ENCODE measurements at regions not wholly inside any gene's neighbourhood (a gene's known extent, or its start where the extent isn't known, plus 50 kb on each side); places are given as distances from the start of the nearest gene placed in this dataset.
A peak's percentile ranks its signal among the peaks of the same experiment; 100 is the strongest.

DNA sequence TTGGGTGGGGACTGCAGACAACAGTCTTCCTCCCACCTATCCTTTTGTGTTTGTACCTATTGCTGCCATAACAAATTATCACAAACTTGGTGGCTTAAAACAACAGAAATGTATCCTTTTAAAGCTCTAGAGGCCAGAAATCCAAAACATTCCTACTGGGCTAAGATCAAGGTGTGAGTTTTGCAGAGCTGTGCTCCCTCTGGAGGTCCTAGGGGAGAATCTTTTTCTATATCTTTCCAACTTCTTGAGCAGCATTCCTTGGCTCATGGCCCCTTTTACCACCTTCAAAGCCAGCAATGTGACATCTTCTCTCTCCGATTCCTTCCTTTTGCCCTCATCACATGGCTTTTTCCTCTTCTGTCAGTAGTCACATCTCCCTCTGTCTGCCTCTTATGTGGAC lies 190.6 kb downstream of the TTC8 start:
- Histone ChIP-seq H4K20me1 (replicated peaks in 1 of 2; ENCODE audit: control insufficient read depth in 1 of 2, insufficient read depth in 2 of 2, low read length in 2 of 2) (no peaks in the 10 kb centered on the region), H3K27me3 (replicated peaks in 1 of 4; ENCODE audit: control insufficient read depth in 3 of 4, extremely low read depth in 1 of 4, insufficient read depth in 3 of 4, low read length in 3 of 4) (no peaks in the 10 kb centered on the region), H3K4me3 (ENCODE audit: extremely low read depth in 1 of 4, insufficient read depth in 2 of 4, low read depth in 3 of 4, low read length in 4 of 4) (no peak overlapping the region), H3K36me3 (ENCODE audit: control insufficient read depth in 2 of 4, insufficient read depth in 4 of 4, low read length in 3 of 4) (no peaks in the 10 kb centered on the region), H3K4me1 (replicated peaks in 1 of 4; ENCODE audit: control insufficient read depth in 3 of 4, insufficient read depth in 4 of 4, low read length in 3 of 4) (no peaks in the 10 kb centered on the region), H3K14ac (ENCODE audit: insufficient read length) (no peak overlapping the region), H3K9ac (replicated peaks in 1 of 4; ENCODE audit: extremely low read depth in 1 of 4, low read depth in 3 of 4, low read length in 3 of 4) (no peak overlapping the region), H3K23me2 (ENCODE audit: low read depth, low read length) (no peaks in the 10 kb centered on the region), H2BK20ac (ENCODE audit: low read length) (no peak overlapping the region), H3K79me1 (ENCODE audit: low read depth, low read length) (no peaks in the 10 kb centered on the region), H4K8ac (ENCODE audit: extremely low read depth, insufficient read depth, low read length) (no peak overlapping the region), H4K5ac (ENCODE audit: insufficient read length, low read depth, low read length) (no peak overlapping the region), H3K4me2 (ENCODE audit: insufficient read depth in 1 of 2, low read depth in 2 of 2, low read length in 2 of 2) (no peak overlapping the region), H4K91ac (replicated peaks; ENCODE audit: insufficient read length, low read length) (no peak overlapping the region), H2BK12ac (ENCODE audit: low read depth, low read length) (no peak overlapping the region), H2BK120ac (replicated peaks; ENCODE audit: low read depth, low read length) (no peak overlapping the region), H3K27ac (ENCODE audit: low read depth, low read length) (no peak overlapping the region), H2AFZ (ENCODE audit: low read length) (no peak overlapping the region), H3K18ac (ENCODE audit: extremely low read depth, low read length) (no peak overlapping the region), H3K4ac (replicated peaks; ENCODE audit: insufficient read length, low read depth, low read length) (no peak overlapping the region), H3K23ac (ENCODE audit: insufficient read length) (no peak overlapping the region), H3K79me2 (ENCODE audit: control insufficient read depth in 1 of 2, insufficient read depth in 2 of 2, low read length in 2 of 2) (no peaks in the 10 kb centered on the region), H2BK15ac (ENCODE audit: low read length) (no peak overlapping the region), H2AK5ac (ENCODE audit: low read depth, low read length) (no peak overlapping the region), H3K56ac (replicated peaks; ENCODE audit: insufficient read length, low read depth, low read length) (no peak overlapping the region), H2BK5ac (ENCODE audit: low read depth, low read length) (no peak overlapping the region), H3K9me3 (ENCODE audit: insufficient read depth in 2 of 2, low read depth in 1 of 2, low read length in 1 of 2) (0 out of 4 replicates have a peak, but pooled peaks cover 0 to 2% of the 10 kb centered on the region in 2 experiments)
- ChIA-PET CTCF (ENCODE audit: partially characterized antibody) (interaction anchor here (0.6 to 1.7 kb wide), 5 partner anchors 7 to 693 kb away, joined by 3 to 4 read pairs (median 3); no protein-coding TSS in a partner anchor), POLR2A (ENCODE audit: partially characterized antibody) (no interaction called here)
- no peak for FAIRE-seq
- WGBS, 2 experiments (ENCODE audit: extremely low coverage in 1 of 2, insufficient coverage in 1 of 2, insufficient read length in 1 of 2, insufficient replicate concordance in 2 of 2, low coverage in 1 of 2, low lambda C conversion rate in 2 of 2, missing lambda C conversion rate in 1 of 2), result 92% methylated on average over 1 of the region's 1 CpG; no CpG with 5 or more reads in 1 of the 2 experiments
- TF ChIP-seq TAF7 (optimal IDR thresholded peaks at IDR 0.05; ENCODE audit: borderline replicate concordance, low read depth, low read length), result no peak
- peak; percentile 25 to 38; a peak in 3 of 4 replicates for TF ChIP-seq RAD21 (IDR thresholded peaks at IDR 0.05 in 1 of 2, conservative IDR thresholded peaks at IDR 0.05 in 1 of 2; ENCODE audit: low read depth in 2 of 2, low read length in 2 of 2)
- TF ChIP-seq EP300 (IDR thresholded peaks at IDR 0.05; ENCODE audit: borderline replicate concordance in 1 of 2, low read depth in 2 of 2, low read length in 2 of 2), result no peak
- TF ChIP-seq CTCF (IDR thresholded peaks at IDR 0.05; ENCODE audit: control extremely low read depth in 1 of 3, insufficient read depth in 1 of 3, low read depth in 1 of 3, low read length in 3 of 3), result 0 out of 4 replicates have a peak, but pooled peaks of 1 of the 3 experiments have one; percentile 9
- DNase-seq (ENCODE audit: low read depth in 1 of 2, low spot score in 2 of 2), result no peak

Data from H1 (cell line).